ENCODE measurements at regions not wholly inside any gene's neighbourhood (a gene's known extent, or its start where the extent isn't known, plus 50 kb on each side); places are given as distances from the start of the nearest gene placed in this dataset.
"Not testable (repeated sequence)": the region's sequence is repeated elsewhere in the genome, so short reads cannot be mapped to it uniquely, and the experiment has no call there.

DNA sequence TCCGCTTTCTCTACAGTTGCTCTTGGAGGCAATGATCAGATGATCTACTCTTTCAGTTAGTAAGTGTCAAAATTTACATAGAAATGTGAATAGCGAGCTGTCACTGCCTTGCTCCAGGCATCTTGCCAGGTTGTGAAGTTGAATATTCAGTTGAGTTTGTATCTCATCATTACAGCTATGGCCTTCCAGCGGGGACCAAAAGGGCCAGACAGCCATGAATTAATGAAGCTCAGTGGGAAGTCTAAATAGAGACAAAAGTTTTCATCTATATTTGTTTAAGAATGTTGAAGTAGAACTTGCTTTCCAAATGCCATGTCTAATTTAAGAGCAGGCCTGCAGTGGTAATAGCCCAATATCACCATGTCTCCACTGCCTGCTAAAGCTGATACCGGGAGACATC is 387.8 kb downstream of the FLRT2 start:
- DNase-seq, result no peak

DNA sequence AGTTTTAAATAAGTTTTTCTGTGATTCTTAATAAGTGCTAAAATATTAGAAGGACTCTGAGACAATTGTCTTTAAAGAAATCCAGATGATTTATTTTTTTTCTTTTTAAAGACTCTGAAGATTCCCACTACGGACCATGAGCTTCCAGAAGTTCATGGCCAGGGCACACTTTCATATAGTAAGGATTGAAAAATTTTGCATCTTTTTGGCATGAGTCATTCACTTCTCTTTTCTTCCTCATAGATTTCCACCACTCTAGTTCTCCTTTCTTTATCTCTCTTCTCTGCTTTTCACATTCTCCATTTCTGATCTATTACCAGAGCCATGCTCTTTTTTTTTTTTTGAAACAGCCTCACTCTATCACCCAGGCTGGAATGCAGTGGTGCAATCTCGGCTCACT is 385.8 kb downstream of the FLRT2 start:
- no peak for DNase-seq

DNA sequence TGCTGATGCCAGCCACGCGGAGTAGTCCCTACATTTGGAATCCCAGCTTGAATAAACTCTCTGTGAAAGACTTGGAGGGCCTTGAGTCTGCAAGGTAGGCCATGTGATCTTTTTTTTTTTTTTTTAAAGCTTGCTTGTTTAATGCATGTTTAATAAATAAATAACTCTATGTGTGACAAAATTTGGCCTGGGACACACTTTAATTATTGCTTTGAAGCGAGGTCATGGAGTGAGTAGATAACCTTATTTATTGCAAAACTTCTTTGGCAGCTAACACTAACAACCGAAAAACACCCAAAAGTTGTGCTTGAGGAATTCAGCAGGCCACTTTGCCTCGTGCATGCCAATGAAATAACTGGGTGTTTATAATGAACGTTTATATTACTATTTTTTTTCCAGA is 382.2 kb downstream of the FLRT2 start:
- no peak for DNase-seq

DNA sequence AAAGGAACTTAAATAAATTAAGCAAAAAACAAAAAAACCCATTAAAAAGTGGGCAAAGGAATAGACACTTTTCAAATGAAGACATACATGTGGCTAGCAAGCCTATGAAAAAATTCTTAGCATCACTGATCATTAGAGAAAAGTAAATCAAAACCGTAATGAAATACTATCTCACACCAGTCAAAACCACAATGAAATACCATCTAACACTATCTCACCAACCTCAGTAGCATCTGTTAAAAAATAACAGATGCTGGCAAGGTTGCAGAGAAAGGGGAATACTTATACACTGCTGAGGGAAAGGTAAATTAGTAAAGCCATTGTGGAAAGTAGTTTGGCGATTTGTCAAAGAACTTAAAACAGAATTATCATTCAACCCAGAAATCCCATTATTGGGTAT is 381.1 kb downstream of the FLRT2 start:
- no peak for DNase-seq

DNA sequence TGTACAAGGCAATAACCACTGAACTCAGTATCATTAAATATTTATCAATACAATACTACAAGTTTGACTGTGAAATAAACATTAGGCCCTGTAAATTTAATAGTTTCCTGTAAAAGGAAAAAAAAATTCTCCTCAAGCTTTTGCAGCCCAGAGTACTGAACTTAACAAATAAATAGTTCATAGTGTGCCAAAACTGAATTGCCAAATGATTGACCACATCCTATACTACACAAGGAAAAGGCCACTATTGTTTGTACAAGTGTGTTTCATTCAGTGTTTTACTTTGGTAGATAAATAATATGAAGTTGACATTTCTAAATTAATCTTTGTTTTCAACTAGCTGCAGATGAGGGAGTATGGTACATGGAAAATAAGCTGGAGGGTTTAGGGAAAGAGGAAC is 379.6 kb downstream of the FLRT2 start:
- no peak for DNase-seq

- DNase-seq, result no peak
These were observed 377.6 kb downstream of the FLRT2 start for GRCh38 chr14:85907536-85907935.

DNA sequence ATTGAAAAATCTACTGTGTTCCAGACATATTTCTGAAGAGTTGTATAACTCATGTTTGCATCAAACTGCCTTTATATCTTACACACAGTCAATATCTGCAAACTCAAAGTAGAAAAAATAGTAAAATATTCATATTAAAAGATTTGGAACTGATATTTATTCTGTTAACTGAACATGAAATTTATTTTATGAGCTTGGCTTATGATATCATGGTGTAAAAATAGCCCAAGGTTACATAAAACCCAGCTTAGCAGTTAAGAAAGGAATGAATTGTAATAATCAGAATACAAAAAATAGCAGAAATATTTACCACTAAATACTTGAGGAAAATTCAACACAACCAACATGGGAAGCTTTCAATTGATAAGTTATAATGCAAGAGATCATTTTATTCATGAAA is 367.9 kb downstream of the FLRT2 start:
- DNase-seq, result no peak

- no peak for DNase-seq
These were observed 365.7 kb downstream of the FLRT2 start for GRCh38 chr14:85895603-85896002.

DNA sequence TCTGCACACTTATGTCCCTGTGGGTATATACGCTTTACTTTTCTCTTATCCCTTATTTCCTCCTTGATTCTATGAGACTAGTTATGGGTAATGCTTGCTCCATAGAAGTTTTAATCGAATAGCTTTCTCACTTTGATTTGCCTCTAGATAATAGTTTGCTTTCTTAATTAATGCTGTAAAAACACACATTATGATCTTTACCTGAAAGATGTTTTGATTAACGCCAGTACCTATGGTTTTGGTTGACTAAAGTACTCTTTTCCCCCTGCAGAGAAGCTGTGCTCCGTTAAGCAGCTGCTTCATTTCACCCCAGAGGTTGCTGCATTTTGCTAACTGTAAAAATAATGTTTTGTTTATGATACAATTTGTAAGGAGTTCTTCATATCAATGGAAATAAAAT is 362.3 kb downstream of the FLRT2 start:
- DNase-seq, result no peak

DNA sequence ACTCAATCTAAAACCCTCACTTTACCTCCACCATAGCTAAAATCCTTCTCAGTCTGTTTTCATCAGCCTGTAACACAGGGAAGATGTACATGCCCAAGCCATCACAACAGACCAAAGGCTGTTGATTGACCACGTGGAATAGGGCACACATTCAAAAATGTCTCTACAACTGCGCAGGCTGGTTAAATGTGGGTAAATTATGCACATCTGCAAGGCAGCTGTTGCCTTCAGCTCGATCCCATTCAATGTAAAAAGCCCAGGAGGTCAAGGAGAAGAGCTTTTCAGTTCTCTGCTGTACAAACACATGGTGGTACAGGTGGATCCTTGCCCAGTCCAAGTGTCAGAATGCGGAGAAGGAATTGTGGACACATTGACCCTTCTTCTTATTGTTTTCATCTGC is 354.0 kb downstream of the FLRT2 start:
- no peak for DNase-seq

- no peak for DNase-seq
These were observed 353.2 kb downstream of the FLRT2 start for GRCh38 chr14:85883101-85883500.

DNA sequence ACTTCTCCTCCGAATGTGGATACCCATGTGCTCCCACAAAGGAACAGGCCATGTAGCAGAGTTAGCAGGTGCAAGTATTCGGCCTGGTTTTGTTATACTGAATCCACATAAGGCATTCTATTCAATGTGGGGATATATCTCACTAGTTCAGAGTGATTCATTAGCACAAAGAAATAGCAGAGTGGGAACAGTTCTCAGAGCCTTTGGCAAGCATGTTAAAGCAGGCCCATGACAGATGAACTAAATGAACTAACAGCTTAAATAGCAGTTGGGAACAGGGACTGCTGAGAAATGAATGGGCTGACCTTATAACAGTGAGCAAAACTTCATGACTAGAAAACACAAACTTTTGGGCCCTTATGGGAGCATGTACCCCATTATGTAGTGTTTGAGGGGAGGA is 352.0 kb downstream of the FLRT2 start:
- no peak for DNase-seq

- DNase-seq, result no peak
These were observed 348.9 kb downstream of the FLRT2 start for GRCh38 chr14:85878874-85879273.

GRCh38 chr14:85873006-85873405 is 343.1 kb downstream of the FLRT2 start:
- no peak for DNase-seq

DNA sequence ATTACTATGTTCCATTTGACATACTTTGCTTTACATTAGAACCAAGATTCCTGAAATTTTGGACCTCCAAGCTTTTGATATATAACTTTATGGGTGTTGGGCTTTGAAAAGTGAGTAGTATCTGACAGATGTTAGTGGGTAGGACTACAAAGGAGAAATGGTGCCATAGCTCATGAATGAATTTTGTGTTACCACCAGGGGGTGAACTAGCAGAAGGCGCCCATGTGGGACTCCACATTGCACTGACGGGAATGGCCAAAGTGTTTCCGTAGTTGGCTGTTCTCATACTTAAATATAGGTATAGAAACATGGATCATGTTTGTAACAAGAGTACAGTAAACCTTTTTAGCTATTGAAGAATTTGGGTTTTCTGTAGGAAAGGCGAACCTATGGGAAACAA is 337.5 kb downstream of the FLRT2 start:
- DNase-seq, result no peak

- DNase-seq, result no peak
These were observed 335.8 kb downstream of the FLRT2 start for GRCh38 chr14:85865701-85866100.

DNA sequence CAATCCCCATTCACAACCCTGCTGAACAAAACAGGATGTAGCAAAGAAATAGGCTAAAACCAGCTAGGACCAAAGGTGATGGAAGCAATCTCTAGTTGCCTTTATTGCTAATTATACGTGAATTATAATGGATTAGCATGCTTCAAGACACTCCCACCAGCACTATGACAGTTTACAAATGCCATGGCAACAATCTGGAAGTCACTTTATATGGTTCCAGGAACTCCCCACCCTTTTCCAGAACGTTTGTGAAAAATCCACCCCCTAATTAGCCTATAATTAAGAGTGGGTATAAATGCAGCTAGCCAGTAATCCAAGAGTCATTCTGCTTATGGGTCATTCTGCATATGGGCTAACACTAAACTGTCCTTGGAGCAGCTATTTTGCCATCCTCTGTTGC is 328.7 kb downstream of the FLRT2 start:
- no peak for DNase-seq

DNA sequence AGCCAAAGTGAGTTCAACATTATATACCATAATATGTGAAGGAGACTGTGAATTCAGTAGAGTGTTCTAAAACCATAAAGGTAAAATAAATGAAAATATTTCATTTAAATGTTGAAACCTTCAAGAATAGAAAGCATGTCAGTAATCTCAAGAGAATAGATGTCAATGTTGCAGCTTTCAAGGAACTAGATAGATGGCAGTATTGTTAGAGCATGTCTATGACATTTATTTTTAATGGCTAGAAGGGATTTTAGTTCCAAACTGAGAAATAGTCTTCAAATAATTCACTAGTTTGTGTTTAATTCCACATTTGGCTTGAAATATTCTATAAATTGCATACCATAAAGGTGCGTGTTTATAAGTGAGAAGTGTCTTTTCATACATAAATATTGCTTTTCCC is 326.5 kb downstream of the FLRT2 start:
- no peak for DNase-seq

GRCh38 chr14:85853996-85854526 is 324.1 kb downstream of the FLRT2 start:
- no peak for DNase-seq

- DNase-seq, result no peak
These were observed 323.0 kb downstream of the FLRT2 start for GRCh38 chr14:85852906-85853305.

- DNase-seq, result not testable (repeated sequence)
These were observed 322.2 kb downstream of the FLRT2 start for GRCh38 chr14:85852123-85852522.

- DNase-seq, result not testable (repeated sequence)
These were observed 300.6 kb downstream of the FLRT2 start for GRCh38 chr14:85830549-85830948.

DNA sequence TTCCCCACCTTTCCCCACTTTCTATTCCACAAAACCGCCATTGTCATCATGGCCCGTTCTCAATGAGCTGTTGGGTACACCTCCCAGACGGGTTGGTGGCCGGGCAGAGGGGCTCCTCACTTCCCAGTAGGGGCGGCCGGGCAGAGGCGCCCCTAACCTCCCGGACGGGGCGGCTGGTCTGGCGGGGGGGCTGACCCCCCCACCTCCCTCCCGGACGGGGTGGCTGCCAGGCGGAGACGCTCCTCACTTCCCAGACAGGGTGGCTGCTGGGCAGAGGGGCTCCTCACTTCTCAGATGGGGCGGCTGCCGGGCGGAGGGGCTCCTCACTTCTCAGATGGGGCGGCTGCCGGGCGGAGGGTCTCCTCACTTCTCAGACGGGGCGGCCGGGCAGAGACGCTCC is 299.7 kb downstream of the FLRT2 start:
- not testable (repeated sequence) for DNase-seq

GRCh38 chr14:85824526-85824925 is 294.6 kb downstream of the FLRT2 start:
- DNase-seq, result no peak

GRCh38 chr14:85822236-85822635 is 292.3 kb downstream of the FLRT2 start:
- DNase-seq, result no peak

- DNase-seq, result no peak
These were observed 287.5 kb downstream of the FLRT2 start for GRCh38 chr14:85817430-85817829.

All from T-helper 1 cell (primary cell).